ENCODE measurements at regions not wholly inside any gene's neighbourhood (a gene's known extent, or its start where the extent isn't known, plus 50 kb on each side); places are given as distances from the start of the nearest gene placed in this dataset.

DNA sequence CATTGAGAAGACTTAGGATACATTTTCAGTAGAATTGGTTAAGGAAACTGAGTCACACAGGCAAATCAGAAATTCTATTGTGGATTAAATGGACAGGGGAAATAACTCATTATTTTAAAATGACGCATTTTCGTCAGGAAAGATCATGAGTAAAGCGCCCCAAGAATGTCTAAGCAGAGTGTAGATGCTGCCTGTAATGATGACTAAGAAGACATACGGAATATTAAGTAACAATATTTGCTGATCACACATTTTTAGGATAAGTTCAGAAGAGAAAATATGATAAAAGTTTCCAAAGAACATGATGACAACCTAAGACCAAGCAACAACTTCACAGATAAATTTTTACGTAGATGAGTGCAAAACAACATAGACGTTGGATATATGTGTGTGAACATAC is 596.3 kb upstream of the TENM3 start:
- Histone ChIP-seq H3K36me3 (replicated peaks in 1 of 2; ENCODE audit: control insufficient read depth in 1 of 2, insufficient read depth in 2 of 2, low read length in 2 of 2) (no peaks in the 10 kb centered on the region), H3K27ac (ENCODE audit: extremely low read length, insufficient read depth, low read length) (no peak overlapping the region), H3K9ac (ENCODE audit: insufficient read depth, low read depth, low read length) (no peak overlapping the region), H3K4me3 (replicated peaks in 1 of 3; ENCODE audit: insufficient read depth in 1 of 3, low read depth in 2 of 3, low read length in 3 of 3) (no peak overlapping the region), H3K79me2 (ENCODE audit: insufficient read depth, low read length) (no peaks in the 10 kb centered on the region), H4K20me1 (ENCODE audit: insufficient read depth, low read length) (no peaks in the 10 kb centered on the region), H2AFZ (ENCODE audit: low read length) (no peak overlapping the region), H3K4me1 (ENCODE audit: insufficient read depth, low read length) (no peaks in the 10 kb centered on the region), H3K27me3 (ENCODE audit: control insufficient read depth in 1 of 2, insufficient read depth in 2 of 2, low read length in 2 of 2) (peaks cover 0 to 5% of the 10 kb centered on the region in 2 experiments; a peak in 1 of 5 replicates), H3K9me3 (ENCODE audit: low read length) (no peaks in the 10 kb centered on the region), H3K4me2 (ENCODE audit: low read depth, low read length) (no peak overlapping the region)
- CTCF ChIA-PET (ENCODE audit: low intra/inter-chr PET ratio, low total read pairs) = no interaction called here
- no peak for TF ChIP-seq CBX1 (IDR thresholded peaks at IDR 0.05; ENCODE audit: low read depth)
- peak; percentile 87 for TF ChIP-seq MAFF (IDR thresholded peaks at IDR 0.05; ENCODE audit: low read depth, low read length)
- TF ChIP-seq MAX (IDR thresholded peaks at IDR 0.05) = no peak
- TF ChIP-seq RCOR2 (CRISPR knock-in tag; IDR thresholded peaks at IDR 0.05) = no peak
- TF ChIP-seq MAFK (conservative IDR thresholded peaks at IDR 0.05 in 1 of 2, IDR thresholded peaks at IDR 0.05 in 1 of 2; ENCODE audit: low read length in 2 of 2) = peak; percentile 74 to 88
- no peak for TF ChIP-seq ZBTB40 (IDR thresholded peaks at IDR 0.05)
- no peak for TF ChIP-seq ZBTB40 (CRISPR knock-in tag; IDR thresholded peaks at IDR 0.05)
- no peak for TF ChIP-seq ZNF674 (CRISPR knock-in tag; IDR thresholded peaks at IDR 0.05; ENCODE audit: low read depth)
- no peak for TF ChIP-seq ZNF350 (CRISPR knock-in tag; IDR thresholded peaks at IDR 0.05; ENCODE audit: borderline replicate concordance, low read depth)
- TF ChIP-seq ZNF432 (CRISPR knock-in tag; IDR thresholded peaks at IDR 0.05; ENCODE audit: borderline replicate concordance) = no peak
- TF ChIP-seq ZNF773 (CRISPR knock-in tag; IDR thresholded peaks at IDR 0.05; ENCODE audit: borderline replicate concordance) = no peak
- no peak for FAIRE-seq
- ATAC-seq = no peak
- DNase-seq (ENCODE audit: low spot score) = no peak
- 27% methylated on average over 6 of the region's 6 CpGs for WGBS (ENCODE audit: low lambda C conversion rate)
- BruUV-seq (replicated peaks) = no TSS peak
- in situ Hi-C loops (cut with HindIII; ENCODE audit: extremely low pct_ligation_motif_present, low pct_unique_long_range_greater_than_20kb) = no loop called here
- POLR2A ChIA-PET = no interaction called here
- intact Hi-C loops (cut with micrococcal nuclease; ENCODE audit: unreplicated experiment) = no loop called here

Measured in HepG2 (cell line).